Hepatocyte (in vitro differentiated cells): ENCODE measurements at regions not wholly inside any gene's neighbourhood (a gene's known extent, or its start where the extent isn't known, plus 50 kb on each side); places are given as distances from the start of the nearest gene placed in this dataset.

ENCODE experiments used
- CTCF ChIP-seq: fragments of 200-600 bp; sonication (generic); IDR thresholded peaks from 2 replicates; pipeline ENCODE4 v1.5.1; 2016; ENCODE audit warnings: antibody characterized with exemption, mild to moderate bottlenecking; ENCODE audit not compliant: poor library complexity
- EZH2 ChIP-seq: fragments of 200-600 bp; sonication (generic); IDR thresholded peaks from 2 replicates; pipeline ENCODE4 v1.6.1; 2016; ENCODE audit warnings: antibody characterized with exemption, mild to moderate bottlenecking, borderline replicate concordance
- EZH2phosphoT487 ChIP-seq: fragments of 200-600 bp; sonication (generic); IDR thresholded peaks from one replicate; pipeline ENCODE4 v1.6.1; 2018; ENCODE audit warnings: antibody characterized with exemption, mild to moderate bottlenecking, low read depth, moderate library complexity; ENCODE audit not compliant: unreplicated experiment, severe bottlenecking

DNA sequence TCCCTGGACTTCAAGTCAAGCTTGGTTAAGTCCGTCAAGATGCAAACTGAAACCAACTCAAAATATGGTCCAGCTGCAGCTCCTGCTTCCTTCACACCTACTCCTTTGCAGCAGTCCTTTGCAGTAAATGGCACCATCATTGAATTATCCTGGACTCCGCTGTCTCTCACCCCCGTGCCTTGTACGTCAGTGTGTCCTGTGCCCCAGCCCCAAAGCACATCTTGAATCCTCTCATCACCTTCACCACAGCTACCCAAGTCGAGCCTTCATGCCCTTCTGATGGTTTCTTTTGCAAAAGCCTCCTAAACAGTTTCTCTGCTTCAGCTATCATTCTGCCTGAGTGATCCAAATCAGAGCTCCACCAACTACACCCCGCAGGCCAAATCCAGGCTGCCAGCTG, 88.4 kb upstream of the LEP start:
- TF ChIP-seq CTCF: no peak
- TF ChIP-seq EZH2phosphoT487: no peak
- no peak for TF ChIP-seq EZH2
